ENCODE measurements at regions not wholly inside any gene's neighbourhood (a gene's known extent, or its start where the extent isn't known, plus 50 kb on each side); places are given as distances from the start of the nearest gene placed in this dataset.
"Not testable (repeated sequence)": the region's sequence is repeated elsewhere in the genome, so short reads cannot be mapped to it uniquely, and the experiment has no call there.

DNA sequence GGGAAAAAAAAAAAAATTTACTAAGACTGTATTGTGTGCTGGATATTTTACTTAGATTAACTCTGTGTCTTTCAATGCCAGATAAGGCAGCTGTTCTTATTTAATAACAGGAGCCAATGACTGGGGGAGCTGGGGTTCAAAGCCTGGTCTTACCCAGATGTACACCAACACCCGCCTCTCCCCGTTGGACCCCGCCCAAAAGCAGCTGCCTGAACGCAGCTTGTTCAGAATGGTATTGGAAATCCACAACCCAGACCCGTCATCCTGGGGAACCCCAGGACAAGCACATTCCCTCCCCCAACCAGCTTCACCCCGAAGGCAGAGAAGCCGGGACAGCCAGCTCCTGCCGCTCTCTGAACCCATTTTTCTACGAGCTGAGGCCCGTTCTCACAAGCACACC is 113.6 kb upstream of the TMPRSS2 start:
- H3K4me3 Mint-ChIP-seq = no peak overlapping the region
- no peaks in the 10 kb centered on the region for H3K9me3 Mint-ChIP-seq

DNA sequence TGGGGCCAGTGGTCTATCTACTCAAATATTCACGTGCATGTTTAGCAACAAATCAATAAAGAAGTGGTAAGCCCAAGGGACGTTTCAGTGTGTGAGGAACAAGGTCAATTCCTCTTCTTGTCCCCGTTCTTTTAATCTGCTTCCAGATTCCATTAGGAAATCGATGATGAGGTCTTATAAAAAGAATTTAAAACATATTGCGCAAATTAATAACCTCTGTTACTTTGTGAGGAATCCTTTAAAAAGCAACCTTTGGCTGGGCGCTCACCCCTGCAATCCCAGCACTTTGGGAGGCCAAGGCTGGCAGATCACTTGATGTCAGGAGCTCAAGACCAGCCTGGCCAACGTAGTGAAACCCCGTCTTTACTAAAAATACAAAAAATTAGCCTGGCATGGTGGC is 113.0 kb upstream of the TMPRSS2 start:
- ATAC-seq (no peak), DNase-seq (no peak)
- no peak overlapping the region for H3K4me3 Mint-ChIP-seq
- no peaks in the 10 kb centered on the region for H3K9me3 Mint-ChIP-seq
- H3K27ac Mint-ChIP-seq = no peak overlapping the region
- peaks cover 8% of the 10 kb centered on the region for H3K4me1 Mint-ChIP-seq
- no peaks in the 10 kb centered on the region for H3K36me3 Mint-ChIP-seq (ENCODE audit: low read depth)
- H3K27me3 Mint-ChIP-seq = peaks cover 14% of the 10 kb centered on the region

More for the DNA sequence above, 113.6 kb upstream of the TMPRSS2 start:
- peaks cover 8% of the 10 kb centered on the region for H3K4me1 Mint-ChIP-seq
- DNase-seq = no peak
- peaks cover 14% of the 10 kb centered on the region for H3K27me3 Mint-ChIP-seq
- H3K36me3 Mint-ChIP-seq (ENCODE audit: low read depth) = no peaks in the 10 kb centered on the region
- ATAC-seq = no peak
- H3K27ac Mint-ChIP-seq = no peak overlapping the region

DNA sequence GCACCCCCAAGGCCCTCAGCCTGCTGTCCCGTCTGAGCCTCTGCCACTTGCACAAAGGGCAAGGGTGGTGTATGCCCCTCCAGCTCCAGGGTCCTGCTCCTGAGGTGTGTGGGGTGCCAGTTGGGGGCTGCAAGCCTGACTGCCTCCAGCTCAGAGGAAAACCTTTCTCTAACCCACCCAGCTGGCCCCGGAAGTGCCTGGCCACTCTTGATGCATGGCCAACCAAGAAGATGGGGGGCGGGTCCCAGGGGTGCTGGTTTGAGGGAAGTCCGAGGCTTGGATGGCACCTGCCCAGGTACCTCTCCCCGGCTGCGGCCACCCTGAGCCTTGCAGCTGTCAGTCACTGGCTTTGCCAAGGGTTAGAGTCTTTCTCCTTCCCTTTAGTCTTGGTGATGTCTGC is 112.6 kb upstream of the TMPRSS2 start:
- H3K9me3 Mint-ChIP-seq = no peaks in the 10 kb centered on the region
- DNase-seq (no peak), ATAC-seq (no peak)
- H3K4me1 Mint-ChIP-seq = peaks cover 8% of the 10 kb centered on the region
- peaks cover 14% of the 10 kb centered on the region for H3K27me3 Mint-ChIP-seq
- no peak overlapping the region for H3K27ac Mint-ChIP-seq
- H3K4me3 Mint-ChIP-seq = no peak overlapping the region
- no peaks in the 10 kb centered on the region for H3K36me3 Mint-ChIP-seq (ENCODE audit: low read depth)

DNA sequence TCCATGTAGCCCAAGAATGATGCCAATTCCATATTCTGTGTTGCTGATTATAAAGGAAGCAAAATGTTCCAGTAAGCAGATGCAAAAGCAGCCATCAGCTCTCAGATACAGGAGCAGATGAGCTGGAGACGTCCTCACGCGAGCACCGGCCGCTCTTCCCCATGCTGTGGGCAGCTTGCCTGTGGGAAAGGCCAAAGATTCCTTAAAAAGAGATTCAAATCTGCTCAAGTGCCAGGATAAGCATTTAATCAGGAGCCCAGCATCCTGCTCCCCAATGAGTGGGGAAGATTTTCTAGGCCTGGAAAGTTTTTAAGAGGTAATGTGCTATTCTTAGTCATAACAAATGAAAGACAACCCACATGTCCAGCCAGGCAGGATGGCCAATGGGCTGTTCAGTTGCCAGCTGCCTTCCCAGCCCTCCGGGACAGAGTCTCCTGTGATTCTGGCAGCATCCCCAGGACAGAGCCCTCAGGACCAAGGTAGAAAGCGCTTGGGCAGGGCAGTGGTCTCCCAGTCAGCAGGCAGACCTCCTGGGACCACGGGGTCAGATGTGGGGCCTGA is 108.2 kb upstream of the TMPRSS2 start:
- no peaks in the 10 kb centered on the region for H3K36me3 Mint-ChIP-seq (ENCODE audit: low read depth)
- H3K4me1 Mint-ChIP-seq = no peaks in the 10 kb centered on the region
- DNase-seq (no peak), ATAC-seq (no peak)
- H3K27me3 Mint-ChIP-seq = peaks cover 20% of the 10 kb centered on the region
- H3K9me3 Mint-ChIP-seq = no peaks in the 10 kb centered on the region
- H3K4me3 Mint-ChIP-seq = no peak overlapping the region
- H3K27ac Mint-ChIP-seq = no peak overlapping the region

DNA sequence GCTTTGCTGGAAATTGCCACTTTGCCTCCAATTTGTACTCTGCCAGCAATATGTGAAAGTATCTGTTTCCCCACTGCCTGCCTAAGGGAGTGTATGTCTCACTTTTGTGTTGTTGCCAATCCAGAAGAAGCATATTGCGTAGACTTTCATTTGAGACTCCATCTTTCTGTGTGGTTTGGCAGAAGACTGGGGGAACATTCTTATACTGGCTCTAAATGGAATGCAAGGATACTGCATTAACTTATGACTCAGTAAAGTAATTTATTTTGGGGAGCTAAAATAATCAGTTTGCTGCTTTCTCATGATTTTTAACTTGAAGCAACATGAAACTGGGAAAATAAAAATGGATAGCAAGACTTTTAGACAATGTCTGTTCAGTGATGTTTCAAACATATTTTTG is 107.7 kb upstream of the TMPRSS2 start:
- Mint-ChIP-seq H3K4me3 (no peak overlapping the region), H3K27me3 (peaks cover 23% of the 10 kb centered on the region), H3K9me3 (no peaks in the 10 kb centered on the region), H3K36me3 (ENCODE audit: low read depth) (no peaks in the 10 kb centered on the region), H3K27ac (no peak overlapping the region), H3K4me1 (no peaks in the 10 kb centered on the region)
- DNase-seq = no peak
- ATAC-seq = no peak

DNA sequence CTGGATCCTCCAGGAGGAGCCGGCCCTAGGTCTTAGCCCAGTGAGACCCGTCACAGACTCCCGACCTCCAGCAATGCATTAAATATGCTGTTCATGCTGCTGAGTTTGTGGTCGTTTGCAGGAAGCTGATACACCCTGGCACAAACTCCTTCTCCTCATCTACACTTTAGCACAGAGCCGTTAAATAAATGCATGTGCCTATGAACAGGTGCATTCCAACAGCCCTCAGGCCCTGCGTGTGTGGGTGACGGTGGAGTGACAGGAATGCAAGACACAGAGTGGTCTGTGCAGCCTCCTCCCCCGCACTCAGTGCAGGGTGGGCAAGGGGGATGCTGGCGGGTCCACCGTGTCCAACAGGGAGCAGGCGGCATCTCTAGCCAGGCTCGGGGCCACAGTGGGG is 106.6 kb upstream of the TMPRSS2 start:
- no peak for ATAC-seq
- no peak overlapping the region for H3K27ac Mint-ChIP-seq
- no peaks in the 10 kb centered on the region for H3K9me3 Mint-ChIP-seq
- H3K4me3 Mint-ChIP-seq = no peak overlapping the region
- H3K36me3 Mint-ChIP-seq (ENCODE audit: low read depth) = no peaks in the 10 kb centered on the region
- no peaks in the 10 kb centered on the region for H3K4me1 Mint-ChIP-seq
- no peak for DNase-seq
- H3K27me3 Mint-ChIP-seq = peaks cover 26% of the 10 kb centered on the region

DNA sequence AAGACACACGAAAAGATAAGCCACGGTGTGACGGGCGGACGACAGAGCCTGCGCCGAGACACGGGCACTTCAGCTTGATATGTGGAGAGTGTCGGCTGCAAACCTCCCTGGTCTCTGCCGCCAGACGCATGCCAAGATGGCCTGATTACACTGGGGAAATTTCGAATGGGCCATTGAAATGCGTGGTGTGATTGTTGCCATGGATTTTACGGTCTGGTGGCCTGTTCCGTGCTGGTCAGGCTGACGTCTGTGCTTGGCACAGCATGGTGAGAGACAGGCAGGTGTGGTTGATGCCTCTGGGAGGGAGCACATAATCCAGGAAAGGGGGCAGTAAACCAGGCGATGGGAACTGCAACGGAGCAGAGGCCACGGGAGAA is 105.6 kb upstream of the TMPRSS2 start:
- H3K27ac Mint-ChIP-seq = no peak overlapping the region
- no peaks in the 10 kb centered on the region for H3K9me3 Mint-ChIP-seq
- no peak for DNase-seq
- peaks cover 31% of the 10 kb centered on the region for H3K27me3 Mint-ChIP-seq
- H3K4me1 Mint-ChIP-seq = no peaks in the 10 kb centered on the region
- no peaks in the 10 kb centered on the region for H3K36me3 Mint-ChIP-seq (ENCODE audit: low read depth)
- no peak overlapping the region for H3K4me3 Mint-ChIP-seq
- ATAC-seq = no peak

DNA sequence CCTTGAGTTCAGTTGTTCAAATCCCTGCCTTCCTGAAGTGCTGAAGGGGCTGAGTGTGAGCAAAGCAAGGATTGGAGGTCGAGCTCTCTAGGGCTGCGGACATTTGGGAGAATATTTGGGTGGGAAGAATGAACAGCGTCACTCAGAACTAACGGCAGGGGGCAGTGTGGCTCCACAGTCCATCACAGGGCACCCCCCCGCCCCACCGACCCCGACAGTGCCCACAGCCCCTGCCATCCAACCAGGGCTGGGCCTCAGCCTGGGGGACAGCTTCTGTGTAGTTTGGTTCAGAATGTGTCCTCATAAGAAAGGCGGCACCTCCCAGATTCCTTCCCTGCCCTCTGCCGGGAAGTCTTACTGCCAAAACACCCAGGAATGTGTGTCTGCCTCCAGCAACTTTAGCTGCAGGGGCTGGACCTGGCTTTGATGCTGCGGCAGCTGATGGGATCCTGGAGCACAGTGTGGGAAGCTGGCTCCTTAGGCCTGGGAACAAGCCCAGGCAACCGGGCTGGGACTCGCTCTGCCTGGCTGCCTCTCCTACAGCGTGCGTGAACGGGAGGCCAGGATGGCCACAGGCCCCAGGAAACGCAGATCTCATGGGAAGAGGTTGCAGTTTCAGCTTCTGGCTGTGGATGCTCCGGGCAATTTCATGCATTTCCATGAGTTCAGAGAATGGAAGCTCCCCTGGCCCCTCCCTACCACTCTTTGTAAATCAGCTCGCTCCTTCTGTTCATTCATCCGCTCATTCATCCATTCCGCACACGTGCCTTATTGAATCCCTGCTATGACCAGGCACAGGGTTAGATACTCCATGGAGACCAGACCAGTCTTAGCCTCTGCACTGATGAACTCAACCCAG is 104.9 kb upstream of the TMPRSS2 start:
- H3K27ac Mint-ChIP-seq = no peak overlapping the region
- no peaks in the 10 kb centered on the region for H3K36me3 Mint-ChIP-seq (ENCODE audit: low read depth)
- H3K27me3 Mint-ChIP-seq = peaks cover 32% of the 10 kb centered on the region
- ATAC-seq = no peak
- no peaks in the 10 kb centered on the region for H3K9me3 Mint-ChIP-seq
- DNase-seq = peak; percentile 39
- no peaks in the 10 kb centered on the region for H3K4me1 Mint-ChIP-seq
- H3K4me3 Mint-ChIP-seq = no peak overlapping the region

DNA sequence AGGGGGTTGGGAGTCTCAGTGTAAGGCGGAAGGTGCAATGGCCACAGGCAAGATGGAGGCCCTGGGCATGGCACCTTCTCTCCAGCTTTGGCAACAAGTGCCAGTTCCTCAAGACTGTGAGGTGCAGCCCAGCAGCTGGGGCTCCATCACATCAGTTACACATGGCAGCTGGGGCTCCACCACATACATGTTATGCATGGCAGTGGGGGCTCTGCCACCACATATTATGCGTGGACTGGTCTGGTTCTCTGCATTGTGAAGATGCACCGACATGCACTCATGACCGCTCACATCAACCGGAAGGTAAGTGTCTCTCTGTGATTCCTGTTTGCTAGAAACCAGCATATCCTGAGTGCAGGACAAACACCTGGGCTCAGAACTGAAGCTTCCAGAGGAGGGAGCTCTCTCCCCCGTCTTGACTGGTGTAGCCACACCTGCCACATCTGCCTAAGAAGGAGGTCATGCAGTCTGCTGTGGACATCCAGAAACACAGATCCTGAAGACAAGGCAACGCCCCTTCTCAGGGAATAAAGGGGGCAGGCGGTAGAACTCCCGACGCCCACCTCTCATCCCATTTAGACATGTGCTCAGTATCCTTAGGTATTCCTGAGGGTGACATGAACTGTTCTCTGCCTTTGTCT is 104.1 kb upstream of the TMPRSS2 start:
- H3K27ac Mint-ChIP-seq = no peak overlapping the region
- no peaks in the 10 kb centered on the region for H3K36me3 Mint-ChIP-seq (ENCODE audit: low read depth)
- H3K27me3 Mint-ChIP-seq = peaks cover 32% of the 10 kb centered on the region
- no peak for DNase-seq
- H3K4me3 Mint-ChIP-seq = no peak overlapping the region
- peak; percentile 50 for ATAC-seq
- no peaks in the 10 kb centered on the region for H3K4me1 Mint-ChIP-seq
- H3K9me3 Mint-ChIP-seq = no peaks in the 10 kb centered on the region

DNA sequence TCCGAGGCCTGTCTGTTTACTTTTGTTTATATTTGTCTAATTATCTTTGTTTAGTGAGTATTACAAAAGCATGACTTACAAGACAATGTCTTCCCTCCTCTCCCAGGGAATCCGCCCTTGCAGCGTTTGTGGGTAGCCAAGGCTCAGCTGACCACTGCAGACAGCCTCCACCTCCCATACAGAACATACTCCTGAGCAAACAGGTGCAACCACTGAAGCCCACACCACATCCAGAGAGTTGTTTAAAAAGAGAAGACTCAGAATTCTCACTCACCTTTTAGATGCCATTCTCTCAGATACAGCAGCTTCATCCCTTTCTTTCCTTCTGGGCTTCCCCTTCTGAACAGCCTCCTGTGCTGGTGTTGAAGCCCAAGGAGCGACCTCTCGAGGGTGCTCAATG is 103.5 kb upstream of the TMPRSS2 start:
- Mint-ChIP-seq H3K4me1 (no peaks in the 10 kb centered on the region), H3K27me3 (peaks cover 32% of the 10 kb centered on the region), H3K27ac (no peak overlapping the region), H3K36me3 (ENCODE audit: low read depth) (no peaks in the 10 kb centered on the region), H3K9me3 (no peaks in the 10 kb centered on the region), H3K4me3 (no peak overlapping the region)
- no peak for ATAC-seq
- no peak for DNase-seq

DNA sequence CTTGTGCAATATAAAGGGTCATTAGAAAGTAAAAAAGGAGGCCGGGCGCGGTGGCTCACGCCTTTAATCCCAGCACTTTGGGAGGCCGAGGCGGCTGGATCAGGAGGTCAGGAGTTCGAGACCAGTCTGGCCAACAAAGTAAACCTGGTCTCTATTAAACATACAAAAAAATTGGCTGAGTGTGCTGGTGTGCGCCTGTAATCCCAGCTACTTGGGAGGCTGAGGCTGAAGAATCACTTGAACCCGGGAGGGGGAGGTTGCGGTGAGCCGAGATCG is 102.8 kb upstream of the TMPRSS2 start:
- not testable (repeated sequence) for H3K4me1 Mint-ChIP-seq, ATAC-seq

DNA sequence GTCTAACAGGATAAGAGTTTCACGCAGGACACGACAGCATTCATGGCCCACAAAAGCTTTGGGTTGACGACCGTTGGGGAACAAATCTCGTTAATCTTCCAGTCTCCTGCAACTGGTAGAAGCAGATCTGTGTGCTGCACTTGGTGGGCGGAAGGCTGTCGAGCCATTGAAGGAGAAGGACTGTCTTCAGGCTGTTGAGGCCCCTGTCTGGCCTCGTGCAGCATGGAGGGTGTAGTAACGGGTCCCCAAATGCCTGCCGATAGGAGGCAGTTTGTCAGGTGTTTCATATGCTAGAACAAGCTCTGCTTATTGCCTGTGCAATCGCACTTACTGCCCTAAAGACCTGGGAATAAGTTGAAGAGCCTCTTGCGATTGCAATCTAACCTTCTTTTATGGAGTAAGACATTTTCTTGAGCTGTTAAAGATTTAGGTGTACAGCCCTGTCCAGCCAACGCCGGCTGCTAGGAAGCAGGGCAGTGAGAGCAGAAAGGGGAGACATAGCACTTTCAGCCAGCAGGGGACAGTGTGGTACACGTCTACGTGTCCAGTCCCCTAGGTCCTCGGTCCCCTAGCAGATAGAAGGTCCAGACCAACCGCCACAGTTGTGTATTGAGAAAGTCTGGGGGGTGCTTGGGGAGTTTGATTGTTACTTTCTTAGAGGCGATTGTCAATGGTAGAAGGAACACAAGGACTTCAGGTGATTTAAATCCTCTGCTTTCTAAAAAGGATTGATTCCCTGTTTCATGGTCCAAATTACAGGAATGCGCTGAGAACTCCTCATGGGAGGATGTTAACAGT is 102.3 kb upstream of the TMPRSS2 start:
- H3K4me1 Mint-ChIP-seq = no peaks in the 10 kb centered on the region
- DNase-seq (peak; percentile 41), ATAC-seq (no peak)
- no peaks in the 10 kb centered on the region for H3K9me3 Mint-ChIP-seq
- H3K27ac Mint-ChIP-seq = no peak overlapping the region
- peaks cover 32% of the 10 kb centered on the region for H3K27me3 Mint-ChIP-seq
- H3K36me3 Mint-ChIP-seq (ENCODE audit: low read depth) = no peaks in the 10 kb centered on the region
- no peak overlapping the region for H3K4me3 Mint-ChIP-seq

More for the DNA sequence above, 102.8 kb upstream of the TMPRSS2 start:
- H3K9me3 Mint-ChIP-seq; H3K36me3 Mint-ChIP-seq (ENCODE audit: low read depth); H3K27ac Mint-ChIP-seq; H3K4me3 Mint-ChIP-seq; DNase-seq: not testable (repeated sequence)
- H3K27me3 Mint-ChIP-seq = peaks cover 32% of the 10 kb centered on the region

DNA sequence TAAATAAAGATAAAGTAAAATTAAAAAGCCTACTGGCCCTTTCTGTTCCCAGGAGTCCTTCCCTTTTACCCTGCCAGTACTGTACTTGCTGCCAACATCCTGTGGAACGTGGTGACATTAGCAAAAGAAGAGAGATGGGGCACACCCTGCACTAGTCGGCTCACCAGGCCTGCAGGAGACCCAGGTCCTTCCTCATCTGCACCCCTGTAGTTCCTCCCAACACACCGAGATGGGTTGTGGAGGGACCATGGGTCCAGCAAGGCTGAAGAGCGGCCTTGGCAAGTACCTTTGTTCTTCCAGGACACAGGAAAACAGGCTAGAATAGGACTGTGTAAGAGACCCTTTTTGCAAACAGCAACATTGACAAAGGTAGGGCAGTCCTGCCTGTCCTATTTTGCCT is 98.7 kb upstream of the TMPRSS2 start:
- DNase-seq (no peak), ATAC-seq (no peak)
- Mint-ChIP-seq H3K27me3 (peaks cover 24% of the 10 kb centered on the region), H3K27ac (no peak overlapping the region), H3K9me3 (no peaks in the 10 kb centered on the region), H3K4me1 (no peaks in the 10 kb centered on the region), H3K36me3 (ENCODE audit: low read depth) (no peaks in the 10 kb centered on the region), H3K4me3 (no peak overlapping the region)

DNA sequence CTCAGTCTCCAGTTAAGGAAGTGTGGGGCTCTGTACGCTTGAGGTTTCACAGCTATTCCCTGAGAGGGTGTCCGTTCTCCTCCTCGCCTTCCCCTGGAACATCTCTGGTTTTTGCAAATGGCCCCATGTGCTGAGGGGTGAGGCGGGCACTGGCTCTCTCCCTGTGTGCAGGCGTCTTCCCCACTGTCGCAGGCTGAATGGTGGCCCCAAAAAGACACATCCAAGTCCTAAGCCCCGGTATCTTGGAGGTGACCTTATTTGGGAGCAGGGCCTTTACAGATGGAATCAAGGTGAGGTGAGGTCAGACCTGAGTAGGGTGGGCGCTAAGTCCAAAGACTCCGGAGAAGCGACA is 98.0 kb upstream of the TMPRSS2 start:
- Mint-ChIP-seq H3K9me3 (no peaks in the 10 kb centered on the region), H3K27ac (no peak overlapping the region), H3K4me3 (no peak overlapping the region), H3K36me3 (ENCODE audit: low read depth) (no peaks in the 10 kb centered on the region), H3K4me1 (no peaks in the 10 kb centered on the region), H3K27me3 (peaks cover 17% of the 10 kb centered on the region)
- ATAC-seq (no peak), DNase-seq (no peak)
